ENCODE measurements at regions not wholly inside any gene's neighbourhood (a gene's known extent, or its start where the extent isn't known, plus 50 kb on each side); places are given as distances from the start of the nearest gene placed in this dataset.
"Not testable (repeated sequence)": the region's sequence is repeated elsewhere in the genome, so short reads cannot be mapped to it uniquely, and the experiment has no call there.

- TF ChIP-seq CTCF (IDR thresholded peaks at IDR 0.05): no peak
- H3K27ac ChIP-seq: no peak overlapping the region
- no peak overlapping the region for H3K4me3 ChIP-seq
- DNase-seq (ENCODE audit: low spot score): no peak
These were observed 452.0 kb downstream of the REEP3 start for GRCh38 chr10:63972949-63973827.

GRCh38 chr10:63976538-63976937 is 455.3 kb downstream of the REEP3 start:
- H3K27ac ChIP-seq: no peak overlapping the region
- DNase-seq (ENCODE audit: low spot score): no peak
- no peak for TF ChIP-seq CTCF (IDR thresholded peaks at IDR 0.05)
- no peak overlapping the region for H3K4me3 ChIP-seq

- no peak overlapping the region for H3K27ac ChIP-seq
- DNase-seq (ENCODE audit: low spot score): no peak
- TF ChIP-seq CTCF (IDR thresholded peaks at IDR 0.05): no peak
- no peak overlapping the region for H3K4me3 ChIP-seq
These were observed 456.2 kb downstream of the REEP3 start for GRCh38 chr10:63977329-63977923.

GRCh38 chr10:63980870-63981269 is 459.7 kb downstream of the REEP3 start:
- not testable (repeated sequence) for H3K27ac ChIP-seq; DNase-seq (ENCODE audit: low spot score); H3K4me3 ChIP-seq

GRCh38 chr10:63984061-63984460 is 462.9 kb downstream of the REEP3 start:
- not testable (repeated sequence) for DNase-seq (ENCODE audit: low spot score); H3K27ac ChIP-seq; H3K4me3 ChIP-seq

- no peak for TF ChIP-seq CTCF (IDR thresholded peaks at IDR 0.05)
- H3K4me3 ChIP-seq: no peak overlapping the region
- DNase-seq (ENCODE audit: low spot score): no peak
- H3K27ac ChIP-seq: no peak overlapping the region
These were observed 465.3 kb downstream of the REEP3 start for GRCh38 chr10:63986536-63986935.

GRCh38 chr10:63987212-63987611 is 466.0 kb downstream of the REEP3 start:
- no peak overlapping the region for H3K4me3 ChIP-seq
- DNase-seq (ENCODE audit: low spot score): no peak

More at GRCh38 chr10:63987212-63987611, 466.0 kb downstream of the REEP3 start:
- no peak for TF ChIP-seq CTCF (IDR thresholded peaks at IDR 0.05)
- H3K27ac ChIP-seq: no peak overlapping the region

All from coronary artery (tissue), 2 donors.